K562 (cell line): ENCODE measurements at regions not wholly inside any gene's neighbourhood (a gene's known extent, or its start where the extent isn't known, plus 50 kb on each side); places are given as distances from the start of the nearest gene placed in this dataset.

ENCODE experiments used
- ATAC-seq: fragments of 200-7000 bp; cut with Tn5 transposase; 3 replicates; pipeline ENCODE4 v1.9.1; 2020; ENCODE audit warnings: moderate library complexity
- BruUV-seq: library from RNA; stranded (reverse); fragments of 400-500 nt; replicated peaks from 2 replicates; lab custom pipeline; 2021; lab: Mats Ljungman, UMichigan
- CTCF ChIA-PET: fragments of 300-600 bp; formaldehyde crosslinking; extraction: SDS; loops from one replicate; lab custom pipeline; 2021; ENCODE audit warnings: low intra/inter-chr PET ratio; lab: Yijun Ruan, JAX
- POLR2A ChIA-PET: fragments of 300-600, 350-650 bp; sonication (Branson Sonifier 250); formaldehyde crosslinking; extraction: SDS; loops from one replicate; lab custom pipeline; 2021; ENCODE audit warnings: antibody characterized with exemption, inconsistent platforms; lab: Yijun Ruan, JAX
- DNase-seq, 4 experiments: peaks; one replicate each; pipeline versions ENCODE4 v3.0.0 to v3.0.0-alpha.2; 2011 to 2018; ENCODE audit warnings: low spot score in 3 of 4, mixed read lengths in 3 of 4; ENCODE audit errors: extremely low read depth in 1 of 4
- FAIRE-seq: peaks from 2 replicates; lab custom pipeline; 2011; peaks lifted over from hg19 to GRCh38; lab: Jason Lieb, UNC
- H2AFZ ChIP-seq: 2 replicates; pipeline ENCODE4 v1.6.0; 2011; ENCODE audit warnings: low read depth, low read length, control low read depth, inconsistent platforms
- H3K27ac ChIP-seq: fragments of 200-600 bp; 3 replicates; pipeline ENCODE4 v1.8.0; 2011; ENCODE audit warnings: low read depth, mild to moderate bottlenecking, control low read depth, inconsistent platforms, low read length, moderate library complexity, mixed read lengths; ENCODE audit errors: extremely low read depth
- H3K27me3 ChIP-seq, 2 experiments: fragments of 300-600 bp in 1 of 2; 2 replicates in 1 of 2; 3 replicates in 1 of 2; pipeline versions ENCODE4 v1.6.0 to v1.8.0; 2011; ENCODE audit warnings: inconsistent platforms in 2 of 2, low read length in 2 of 2, mild to moderate bottlenecking in 1 of 2, mixed read lengths in 1 of 2, moderate library complexity in 1 of 2; ENCODE audit not compliant: control insufficient read depth in 2 of 2, insufficient read depth in 2 of 2
- H3K36me3 ChIP-seq: fragments of 300-600 bp; 3 replicates; pipeline ENCODE4 v1.8.0; 2011; ENCODE audit warnings: mild to moderate bottlenecking, low read length, inconsistent platforms; ENCODE audit not compliant: control insufficient read depth, insufficient read depth
- H3K4me1 ChIP-seq, 2 experiments: fragments of 200-600 bp in 1 of 2; replicated peaks in 1 of 2; 2 replicates in 1 of 2; 3 replicates in 1 of 2; pipeline versions ENCODE4 v1.5.1 to v1.8.0; 2011; ENCODE audit warnings: inconsistent platforms in 2 of 2, low read length in 2 of 2, mild to moderate bottlenecking in 1 of 2, mixed read lengths in 1 of 2, moderate library complexity in 1 of 2; ENCODE audit not compliant: control insufficient read depth in 2 of 2, insufficient read depth in 2 of 2
- H3K4me2 ChIP-seq: 2 replicates; pipeline ENCODE4 v1.6.1; 2011; ENCODE audit warnings: low read length, control low read depth, inconsistent platforms, mixed read lengths; ENCODE audit not compliant: insufficient read depth
- H3K4me3 ChIP-seq: fragments of 200-600 bp; sonication (generic), shearing (Covaris generic); 2 replicates; pipeline ENCODE4 v1.5.1; 2016; ENCODE audit warnings: control low read depth, inconsistent platforms
- H3K79me2 ChIP-seq: fragments of 200-600 bp; 3 replicates; pipeline ENCODE4 v1.8.0; 2011; ENCODE audit warnings: low read length, inconsistent platforms; ENCODE audit not compliant: control insufficient read depth, insufficient read depth
- H3K9ac ChIP-seq, 2 experiments: 2 replicates each; pipeline versions ENCODE4 v1.6.0 to v1.6.1; 2011; ENCODE audit warnings: low read depth in 2 of 2, low read length in 2 of 2, control low read depth in 1 of 2, inconsistent platforms in 1 of 2, mild to moderate bottlenecking in 1 of 2, mixed read lengths in 1 of 2; ENCODE audit not compliant: insufficient read depth in 1 of 2
- H3K9me1 ChIP-seq: one replicate; pipeline ENCODE4 v1.6.0; 2011; ENCODE audit warnings: inconsistent platforms, mild to moderate bottlenecking, low read length, moderate library complexity; ENCODE audit not compliant: control insufficient read depth, insufficient read depth
- H3K9me3 ChIP-seq: replicated peaks from 2 replicates; pipeline ENCODE4 v1.5.1; 2011; ENCODE audit warnings: low read depth, low read length, inconsistent platforms; ENCODE audit not compliant: control insufficient read depth, insufficient read depth
- H4K20me1 ChIP-seq: replicated peaks from 2 replicates; pipeline ENCODE4 v1.6.1; 2011; ENCODE audit warnings: low read length, inconsistent platforms, mixed read lengths; ENCODE audit not compliant: control insufficient read depth, insufficient read depth
- E2F5 ChIP-seq: sonication (generic); formaldehyde crosslinking; IDR thresholded peaks from 2 replicates; pipeline ENCODE4 v1.8.0; 2022; ENCODE audit warnings: mild to moderate bottlenecking, missing genetic modification reagents
- EZH2 ChIP-seq: IDR thresholded peaks from 2 replicates; pipeline ENCODE4 v1.6.1; 2012; ENCODE audit warnings: low read depth, mild to moderate bottlenecking, inconsistent platforms, low read length, borderline replicate concordance
- MAX ChIP-seq: sonication (generic); formaldehyde crosslinking; IDR thresholded peaks from 2 replicates; pipeline ENCODE4 v1.9.0; 2022; ENCODE audit warnings: mild to moderate bottlenecking, missing genetic modification reagents
- MCM7 ChIP-seq, 2 experiments: fragments of 450-650 bp; IDR thresholded peaks; 2 replicates each; pipeline ENCODE4 v1.6.1; 2016 to 2018
- PRPF4 ChIP-seq: fragments of 200-400 bp; formaldehyde crosslinking; IDR thresholded peaks from one replicate; pipeline ENCODE4 v1.6.1; 2017; ENCODE audit warnings: low read length, low read depth, mild to moderate bottlenecking; ENCODE audit not compliant: insufficient read depth, poor library complexity, severe bottlenecking
- PTTG1 ChIP-seq: fragments of 450-650 bp; IDR thresholded peaks from 2 replicates; pipeline ENCODE4 v1.6.1; 2016; ENCODE audit warnings: low read depth, mild to moderate bottlenecking, missing genetic modification characterization, missing compliant biosample characterization
- ZNF133 ChIP-seq: fragments of 250-450 bp; sonication (Bioruptor Pico); IDR thresholded peaks from 2 replicates; pipeline ENCODE4 v1.4.0; 2020; ENCODE audit warnings: mild to moderate bottlenecking
- ZNF512 ChIP-seq: IDR thresholded peaks from 2 replicates; pipeline ENCODE4 v1.6.1; 2016; ENCODE audit warnings: missing genetic modification characterization, missing compliant biosample characterization
- ZNF561 ChIP-seq: fragments of 450-650 bp; formaldehyde crosslinking; conservative IDR thresholded peaks from 2 replicates; pipeline ENCODE4 v1.4.0; 2020; ENCODE audit warnings: mild to moderate bottlenecking, moderate library complexity
- ZNF57 ChIP-seq: fragments of 450-650 bp; formaldehyde crosslinking; IDR thresholded peaks from 2 replicates; pipeline ENCODE4 v1.4.0; 2020; ENCODE audit warnings: mild to moderate bottlenecking, moderate library complexity
- ZNF644 ChIP-seq: fragments of 200-800 bp; sonication (Bioruptor generic); IDR thresholded peaks from 2 replicates; pipeline ENCODE4 v1.6.1; 2016; ENCODE audit warnings: low read depth, missing genetic modification characterization, missing compliant biosample characterization
- WGBS: fragments of 100-300 bp; shearing (Covaris generic); methylation state at CpG from one replicate; pipeline ENCODE4 v1.1.6; 2016; ENCODE audit warnings: low coverage, mixed read lengths; ENCODE audit not compliant: insufficient coverage; ENCODE audit errors: missing lambda C conversion rate; 5-methylcytosine and 5-hydroxymethylcytosine counted together
- in situ Hi-C: fragments of 300-500 bp; cut with MboI; formaldehyde crosslinking; loops from 4 replicates; pipeline ENCODE4 v1.15.0; 2018; ENCODE audit warnings: inconsistent platforms, mixed read lengths
- intact Hi-C: fragments of 100-400 bp; cut with micrococcal nuclease; formaldehyde crosslinking; loops from 2 replicates; pipeline ENCODE4 v1.14.2; 2022
- TF ChIP-seq, protein P1 (sequence below): fragments of 250-450 bp; sonication (Bioruptor Pico); IDR thresholded peaks from 2 replicates; pipeline ENCODE4 v1.8.0; 2022; ENCODE audit warnings: inconsistent platforms, mild to moderate bottlenecking, moderate library complexity, borderline replicate concordance
- TF ChIP-seq, protein P2 (sequence below): fragments of 200-800 bp; sonication (Bioruptor generic); IDR thresholded peaks from 2 replicates; pipeline ENCODE4 v1.6.1; 2016; ENCODE audit warnings: missing genetic modification characterization, missing compliant biosample characterization

- Histone ChIP-seq H3K9me3 (no peaks in the 10 kb centered on the region), H4K20me1 (no peaks in the 10 kb centered on the region), H3K4me2 (no peak overlapping the region), H3K36me3 (no peaks in the 10 kb centered on the region), H3K27me3 (no peaks in the 10 kb centered on the region), H3K9me1 (no peaks in the 10 kb centered on the region), H3K4me3 (no peak overlapping the region), H3K27ac (no peak overlapping the region), H3K4me1 (no peaks in the 10 kb centered on the region), H2AFZ (no peak overlapping the region), H3K9ac (no peak overlapping the region), H3K79me2 (no peaks in the 10 kb centered on the region)
- intact Hi-C loops (no loop called here), in situ Hi-C loops (no loop called here)
- 0% methylated on average over 2 of the region's 2 CpGs for WGBS
- DNase-seq, result no peak
- BruUV-seq, result no TSS peak
- ATAC-seq, result no peak
- POLR2A ChIA-PET, result no interaction called here
- CTCF ChIA-PET, result no interaction called here
- no peak for FAIRE-seq
- TF ChIP-seq MCM7 (IDR thresholded peaks at IDR 0.05) (no peak), ZNF644 (tag) (no peak), ZNF133 (CRISPR knock-in tag) (no peak), EZH2 (no peak), MAX (CRISPR knock-in tag) (no peak), PRPF4 (no peak), ZNF512 (no peak), ZNF561 (CRISPR knock-in tag) (no peak), ZNF57 (CRISPR knock-in tag) (no peak), E2F5 (no peak), PTTG1 (tag) (no peak)
- TF ChIP-seq, protein P1, sequence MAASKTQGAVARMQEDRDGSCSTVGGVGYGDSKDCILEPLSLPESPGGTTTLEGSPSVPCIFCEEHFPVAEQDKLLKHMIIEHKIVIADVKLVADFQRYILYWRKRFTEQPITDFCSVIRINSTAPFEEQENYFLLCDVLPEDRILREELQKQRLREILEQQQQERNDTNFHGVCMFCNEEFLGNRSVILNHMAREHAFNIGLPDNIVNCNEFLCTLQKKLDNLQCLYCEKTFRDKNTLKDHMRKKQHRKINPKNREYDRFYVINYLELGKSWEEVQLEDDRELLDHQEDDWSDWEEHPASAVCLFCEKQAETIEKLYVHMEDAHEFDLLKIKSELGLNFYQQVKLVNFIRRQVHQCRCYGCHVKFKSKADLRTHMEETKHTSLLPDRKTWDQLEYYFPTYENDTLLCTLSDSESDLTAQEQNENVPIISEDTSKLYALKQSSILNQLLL (CRISPR knock-in tag), result no peak
- TF ChIP-seq, protein P2, sequence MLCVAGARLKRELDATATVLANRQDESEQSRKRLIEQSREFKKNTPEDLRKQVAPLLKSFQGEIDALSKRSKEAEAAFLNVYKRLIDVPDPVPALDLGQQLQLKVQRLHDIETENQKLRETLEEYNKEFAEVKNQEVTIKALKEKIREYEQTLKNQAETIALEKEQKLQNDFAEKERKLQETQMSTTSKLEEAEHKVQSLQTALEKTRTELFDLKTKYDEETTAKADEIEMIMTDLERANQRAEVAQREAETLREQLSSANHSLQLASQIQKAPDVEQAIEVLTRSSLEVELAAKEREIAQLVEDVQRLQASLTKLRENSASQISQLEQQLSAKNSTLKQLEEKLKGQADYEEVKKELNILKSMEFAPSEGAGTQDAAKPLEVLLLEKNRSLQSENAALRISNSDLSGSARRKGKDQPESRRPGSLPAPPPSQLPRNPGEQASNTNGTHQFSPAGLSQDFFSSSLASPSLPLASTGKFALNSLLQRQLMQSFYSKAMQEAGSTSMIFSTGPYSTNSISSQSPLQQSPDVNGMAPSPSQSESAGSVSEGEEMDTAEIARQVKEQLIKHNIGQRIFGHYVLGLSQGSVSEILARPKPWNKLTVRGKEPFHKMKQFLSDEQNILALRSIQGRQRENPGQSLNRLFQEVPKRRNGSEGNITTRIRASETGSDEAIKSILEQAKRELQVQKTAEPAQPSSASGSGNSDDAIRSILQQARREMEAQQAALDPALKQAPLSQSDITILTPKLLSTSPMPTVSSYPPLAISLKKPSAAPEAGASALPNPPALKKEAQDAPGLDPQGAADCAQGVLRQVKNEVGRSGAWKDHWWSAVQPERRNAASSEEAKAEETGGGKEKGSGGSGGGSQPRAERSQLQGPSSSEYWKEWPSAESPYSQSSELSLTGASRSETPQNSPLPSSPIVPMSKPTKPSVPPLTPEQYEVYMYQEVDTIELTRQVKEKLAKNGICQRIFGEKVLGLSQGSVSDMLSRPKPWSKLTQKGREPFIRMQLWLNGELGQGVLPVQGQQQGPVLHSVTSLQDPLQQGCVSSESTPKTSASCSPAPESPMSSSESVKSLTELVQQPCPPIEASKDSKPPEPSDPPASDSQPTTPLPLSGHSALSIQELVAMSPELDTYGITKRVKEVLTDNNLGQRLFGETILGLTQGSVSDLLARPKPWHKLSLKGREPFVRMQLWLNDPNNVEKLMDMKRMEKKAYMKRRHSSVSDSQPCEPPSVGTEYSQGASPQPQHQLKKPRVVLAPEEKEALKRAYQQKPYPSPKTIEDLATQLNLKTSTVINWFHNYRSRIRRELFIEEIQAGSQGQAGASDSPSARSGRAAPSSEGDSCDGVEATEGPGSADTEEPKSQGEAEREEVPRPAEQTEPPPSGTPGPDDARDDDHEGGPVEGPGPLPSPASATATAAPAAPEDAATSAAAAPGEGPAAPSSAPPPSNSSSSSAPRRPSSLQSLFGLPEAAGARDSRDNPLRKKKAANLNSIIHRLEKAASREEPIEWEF, result no peak
These were observed 313.2 kb downstream of the HDGFL1 start for GRCh38 chr6:22882581-22882980.
